H1 (cell line): ENCODE measurements at regions not wholly inside any gene's neighbourhood (a gene's known extent, or its start where the extent isn't known, plus 50 kb on each side); places are given as distances from the start of the nearest gene placed in this dataset.

Source experiments
- CTCF ChIA-PET: fragments of 300-600 bp; sonication (Branson Sonifier 250); formaldehyde crosslinking; loops from one replicate; lab custom pipeline; 2021; ENCODE audit not compliant: partially characterized antibody; lab: Charles Lee
- POLR2A ChIA-PET: fragments of 300-600 bp; sonication (Branson Sonifier 250); formaldehyde crosslinking; loops from one replicate; lab custom pipeline; 2021; ENCODE audit warnings: inconsistent platforms; ENCODE audit not compliant: partially characterized antibody; lab: Charles Lee
- DNase-seq, 2 experiments: peaks; one replicate each; pipeline versions ENCODE4 v3.0.0 to v3.0.0-alpha.2; 2010 to 2022; ENCODE audit warnings: low spot score in 2 of 2, low read depth in 1 of 2, mixed read lengths in 1 of 2
- FAIRE-seq: peaks from 2 replicates; lab custom pipeline; 2011; peaks lifted over from hg19 to GRCh38; lab: Jason Lieb, UNC
- H2AFZ ChIP-seq: 2 replicates; pipeline ENCODE4 v1.8.1; 2012; ENCODE audit warnings: low read length, inconsistent platforms
- H2AK5ac ChIP-seq: 2 replicates; pipeline ENCODE4 v1.6.1; 2013; ENCODE audit warnings: low read depth, low read length
- H2BK120ac ChIP-seq: replicated peaks from 2 replicates; pipeline ENCODE3; 2013; ENCODE audit warnings: low read depth, low read length, inconsistent platforms
- H2BK12ac ChIP-seq: 2 replicates; pipeline ENCODE4 v1.6.1; 2013; ENCODE audit warnings: low read depth, low read length
- H2BK15ac ChIP-seq: 2 replicates; pipeline ENCODE4 v1.6.1; 2013; ENCODE audit warnings: low read length
- H2BK20ac ChIP-seq: 2 replicates; pipeline ENCODE4 v1.6.1; 2013; ENCODE audit warnings: low read length
- H2BK5ac ChIP-seq: 2 replicates; pipeline ENCODE4 v1.6.1; 2013; ENCODE audit warnings: low read depth, low read length
- H3K14ac ChIP-seq: 2 replicates; pipeline ENCODE4 v1.6.1; 2013; ENCODE audit warnings: inconsistent platforms; ENCODE audit not compliant: insufficient read length
- H3K18ac ChIP-seq: 2 replicates; pipeline ENCODE4 v1.6.1; 2013; ENCODE audit warnings: low read length; ENCODE audit errors: extremely low read depth
- H3K23ac ChIP-seq: 2 replicates; pipeline ENCODE4 v1.6.1; 2013; ENCODE audit warnings: inconsistent platforms; ENCODE audit not compliant: insufficient read length
- H3K23me2 ChIP-seq: 2 replicates; pipeline ENCODE4 v1.6.1; 2013; ENCODE audit warnings: low read depth, low read length
- H3K27ac ChIP-seq: 2 replicates; pipeline ENCODE4 v1.6.1; 2011; ENCODE audit warnings: low read depth, low read length, inconsistent platforms
- H3K27me3 ChIP-seq, 4 experiments: replicated peaks in 1 of 4; 1 replicate in 1 of 4; 2 replicates in 3 of 4; pipeline versions ENCODE4 v1.6.1 to v1.8.1; 2011 to 2013; ENCODE audit warnings: low read length in 3 of 4, mild to moderate bottlenecking in 3 of 4, inconsistent platforms in 2 of 4, mixed read lengths in 2 of 4, moderate library complexity in 1 of 4; ENCODE audit not compliant: control insufficient read depth in 3 of 4, insufficient read depth in 3 of 4; ENCODE audit errors: extremely low read depth in 1 of 4
- H3K36me3 ChIP-seq, 4 experiments: 2 replicates each; pipeline versions ENCODE4 v1.6.1 to v1.8.1; 2011 to 2013; ENCODE audit warnings: mild to moderate bottlenecking in 4 of 4, low read length in 3 of 4, moderate library complexity in 2 of 4, control low read depth in 1 of 4, inconsistent platforms in 1 of 4; ENCODE audit not compliant: insufficient read depth in 4 of 4, control insufficient read depth in 2 of 4
- H3K4ac ChIP-seq: replicated peaks from 2 replicates; pipeline ENCODE3; 2013; ENCODE audit warnings: low read length, low read depth, mixed read lengths, inconsistent platforms; ENCODE audit not compliant: insufficient read length
- H3K4me1 ChIP-seq, 4 experiments: replicated peaks in 1 of 4; 1 replicate in 1 of 4; 2 replicates in 3 of 4; pipeline versions ENCODE4 v1.6.1 to v1.8.1; 2011 to 2013; ENCODE audit warnings: low read length in 3 of 4, inconsistent platforms in 2 of 4, mixed read lengths in 1 of 4; ENCODE audit not compliant: insufficient read depth in 4 of 4, control insufficient read depth in 3 of 4
- H3K4me2 ChIP-seq, 2 experiments: 2 replicates each; pipeline versions ENCODE4 v1.6.1 to v1.8.1; 2011 to 2013; ENCODE audit warnings: low read depth in 2 of 2, low read length in 2 of 2, control low read depth in 1 of 2, inconsistent platforms in 1 of 2, mild to moderate bottlenecking in 1 of 2; ENCODE audit not compliant: insufficient read depth in 1 of 2
- H3K4me3 ChIP-seq, 4 experiments: fragments of 200-600, 300-600 bp in 1 of 4; sonication (generic), shearing (Covaris generic), sonication (Bioruptor Twin) in 1 of 4; 2 replicates each; pipeline versions ENCODE4 v1.5.1 to v1.8.1; 2011 to 2016; ENCODE audit warnings: low read length in 4 of 4, low read depth in 3 of 4, control low read depth in 2 of 4, inconsistent platforms in 2 of 4, mild to moderate bottlenecking in 2 of 4, mixed read lengths in 1 of 4, moderate library complexity in 1 of 4; ENCODE audit not compliant: insufficient read depth in 2 of 4; ENCODE audit errors: extremely low read depth in 1 of 4
- H3K56ac ChIP-seq: replicated peaks from 2 replicates; pipeline ENCODE3; 2013; ENCODE audit warnings: low read depth, mild to moderate bottlenecking, mixed read lengths, low read length, inconsistent platforms; ENCODE audit not compliant: insufficient read length
- H3K79me1 ChIP-seq: 2 replicates; pipeline ENCODE4 v1.6.1; 2013; ENCODE audit warnings: low read depth, low read length, control low read depth
- H3K79me2 ChIP-seq, 2 experiments: 2 replicates each; pipeline versions ENCODE4 v1.6.1 to v1.8.1; 2012 to 2013; ENCODE audit warnings: low read length in 2 of 2, mild to moderate bottlenecking in 2 of 2, inconsistent platforms in 1 of 2; ENCODE audit not compliant: insufficient read depth in 2 of 2, control insufficient read depth in 1 of 2
- H3K9ac ChIP-seq, 4 experiments: replicated peaks in 1 of 4; 1 replicate in 1 of 4; 2 replicates in 3 of 4; pipeline versions ENCODE4 v1.6.1 to v1.8.1; 2011 to 2013; ENCODE audit warnings: low read depth in 3 of 4, low read length in 3 of 4, control low read depth in 2 of 4, mild to moderate bottlenecking in 2 of 4, moderate library complexity in 2 of 4, inconsistent platforms in 1 of 4; ENCODE audit errors: extremely low read depth in 1 of 4
- H3K9me3 ChIP-seq, 2 experiments: 2 replicates each; pipeline versions ENCODE4 v1.6.1 to v1.8.1; 2012 to 2013; ENCODE audit warnings: mild to moderate bottlenecking in 2 of 2, moderate library complexity in 2 of 2, control low read depth in 1 of 2, inconsistent platforms in 1 of 2, low read depth in 1 of 2, low read length in 1 of 2, mixed read lengths in 1 of 2; ENCODE audit not compliant: insufficient read depth in 2 of 2
- H4K20me1 ChIP-seq, 2 experiments: replicated peaks in 1 of 2; 2 replicates each; pipeline versions ENCODE3 to v1.8.1; 2011 to 2013; ENCODE audit warnings: inconsistent platforms in 2 of 2, low read length in 2 of 2, mild to moderate bottlenecking in 1 of 2; ENCODE audit not compliant: insufficient read depth in 2 of 2, control insufficient read depth in 1 of 2
- H4K5ac ChIP-seq: 2 replicates; pipeline ENCODE4 v1.6.1; 2013; ENCODE audit warnings: low read length, low read depth, mixed read lengths, inconsistent platforms; ENCODE audit not compliant: insufficient read length
- H4K8ac ChIP-seq: 2 replicates; pipeline ENCODE4 v1.8.0; 2013; ENCODE audit warnings: mild to moderate bottlenecking, moderate library complexity, low read length, inconsistent platforms; ENCODE audit not compliant: insufficient read depth; ENCODE audit errors: extremely low read depth
- H4K91ac ChIP-seq: replicated peaks from 2 replicates; pipeline ENCODE3; 2013; ENCODE audit warnings: low read length, mixed read lengths, inconsistent platforms; ENCODE audit not compliant: insufficient read length
- EP300 ChIP-seq, 2 experiments: IDR thresholded peaks; 1 replicate in 1 of 2; 2 replicates in 1 of 2; pipeline ENCODE4 v1.6.1; 2011 to 2012; ENCODE audit warnings: low read depth in 2 of 2, low read length in 2 of 2, mild to moderate bottlenecking in 2 of 2, borderline replicate concordance in 1 of 2, inconsistent platforms in 1 of 2, moderate library complexity in 1 of 2
- GABPA ChIP-seq: IDR thresholded peaks from 2 replicates; pipeline ENCODE4 v1.6.1; 2011; ENCODE audit warnings: mild to moderate bottlenecking, low read length, moderate library complexity, borderline replicate concordance; ENCODE audit not compliant: insufficient read depth
- HDAC6 ChIP-seq: IDR thresholded peaks from one replicate; pipeline ENCODE4 v1.7.1; 2012; ENCODE audit warnings: low read depth, mild to moderate bottlenecking, inconsistent platforms, low read length, moderate library complexity
- JUN ChIP-seq: IDR thresholded peaks from 2 replicates; pipeline ENCODE4 v1.6.1; 2011; ENCODE audit warnings: low read depth, mild to moderate bottlenecking, improper control_type of control experiment, low read length
- KDM4A ChIP-seq: IDR thresholded peaks from one replicate; pipeline ENCODE4 v1.7.1; 2012; ENCODE audit warnings: low read depth, mild to moderate bottlenecking, moderate library complexity, low read length, inconsistent platforms; ENCODE audit not compliant: severe bottlenecking
- KDM5A ChIP-seq: fragments of 200-600 bp; IDR thresholded peaks from 2 replicates; pipeline ENCODE4 v1.7.1; 2012; ENCODE audit warnings: mild to moderate bottlenecking, low read length, inconsistent platforms, mixed read lengths
- POLR2AphosphoS5 ChIP-seq: IDR thresholded peaks from 2 replicates; pipeline ENCODE4 v1.6.1; 2011; ENCODE audit warnings: low read depth, low read length
- SP2 ChIP-seq: IDR thresholded peaks from 2 replicates; pipeline ENCODE4 v1.6.1; 2012; ENCODE audit warnings: mild to moderate bottlenecking, low read length, inconsistent platforms
- TAF1 ChIP-seq: IDR thresholded peaks from 2 replicates; pipeline ENCODE4 v1.6.1; 2011; ENCODE audit warnings: mild to moderate bottlenecking, low read depth, low read length
- TAF7 ChIP-seq: optimal IDR thresholded peaks from 2 replicates; pipeline ENCODE3; 2011; ENCODE audit warnings: low read depth, mild to moderate bottlenecking, inconsistent platforms, low read length, moderate library complexity, borderline replicate concordance
- YY1 ChIP-seq: IDR thresholded peaks from 2 replicates; pipeline ENCODE4 v1.6.1; 2011; ENCODE audit warnings: low read depth, mild to moderate bottlenecking, low read length
- ZNF274 ChIP-seq: IDR thresholded peaks from 2 replicates; pipeline ENCODE4 v1.7.0; 2012; ENCODE audit warnings: low read length, borderline replicate concordance; ENCODE audit errors: extremely low read depth
- TF ChIP-seq, protein P1 (sequence below), 3 experiments: IDR thresholded peaks; 1 replicate in 2 of 3; 2 replicates in 1 of 3; pipeline versions ENCODE4 v1.5.1 to v1.6.1; 2011; ENCODE audit warnings: low read length in 3 of 3, mild to moderate bottlenecking in 3 of 3, inconsistent platforms in 2 of 3, low read depth in 1 of 3, moderate library complexity in 1 of 3; ENCODE audit not compliant: insufficient read depth in 1 of 3; ENCODE audit errors: control extremely low read depth in 1 of 3

DNA sequence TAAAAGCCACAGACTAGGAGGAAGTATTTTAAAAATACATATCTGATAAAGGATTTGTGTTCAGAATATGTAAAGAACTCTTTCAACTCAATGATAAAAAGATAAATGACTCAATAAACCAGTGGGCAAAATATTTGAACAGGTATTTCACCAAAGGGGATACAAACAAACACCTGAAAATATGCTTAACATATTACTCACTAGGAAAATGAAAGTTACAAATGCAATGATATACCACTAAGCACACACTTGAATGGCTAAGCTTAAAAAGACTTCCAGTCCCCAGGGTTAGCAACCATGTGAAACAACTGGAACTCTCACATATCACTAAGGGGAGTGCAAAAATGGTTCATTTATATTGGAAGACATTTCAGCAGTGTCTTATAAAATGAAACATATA lies 131.6 kb downstream of the SLIT2 start:
- H3K18ac ChIP-seq = no peak overlapping the region
- H2BK12ac ChIP-seq = no peak overlapping the region
- H3K4me1 ChIP-seq = peaks cover 0 to 3% (median 1%) of the 10 kb centered on the region in 4 experiments; a peak in 2 of 7 replicates
- H3K27ac ChIP-seq = no peak overlapping the region
- no peak overlapping the region for H3K9ac ChIP-seq
- H2BK5ac ChIP-seq = no peak overlapping the region
- no peaks in the 10 kb centered on the region for H3K79me1 ChIP-seq
- no peak for FAIRE-seq
- ChIA-PET POLR2A (interaction anchor here (0.5 to 0.8 kb wide), 2 partner anchors 11 to 746 kb away, joined by 3 to 7 read pairs; no protein-coding TSS in a partner anchor), CTCF (interaction anchor here (1.2 to 4.9 kb wide), 2 partner anchors 11 to 15 kb away, joined by 3 to 39 read pairs; no protein-coding TSS in a partner anchor)
- no peak overlapping the region for H3K4me3 ChIP-seq
- no peaks in the 10 kb centered on the region for H3K27me3 ChIP-seq
- no peak overlapping the region for H3K23ac ChIP-seq
- H4K91ac ChIP-seq = no peak overlapping the region
- no peak overlapping the region for H2BK120ac ChIP-seq
- H3K23me2 ChIP-seq = no peaks in the 10 kb centered on the region
- H3K4me2 ChIP-seq = no peak overlapping the region
- no peak overlapping the region for H3K56ac ChIP-seq
- no peak overlapping the region for H2AK5ac ChIP-seq
- H2BK15ac ChIP-seq = no peak overlapping the region
- no peaks in the 10 kb centered on the region for H4K20me1 ChIP-seq
- no peak overlapping the region for H2AFZ ChIP-seq
- H4K5ac ChIP-seq = no peak overlapping the region
- no peak for DNase-seq
- no peak for TF ChIP-seq TAF1
- no peak for TF ChIP-seq POLR2AphosphoS5
- TF ChIP-seq ZNF274 = no peak
- no peak for TF ChIP-seq TAF7
- TF ChIP-seq SP2 = no peak
- no peak for TF ChIP-seq KDM5A
- no peak for TF ChIP-seq HDAC6
- no peak for TF ChIP-seq KDM4A
- TF ChIP-seq, protein P1, sequence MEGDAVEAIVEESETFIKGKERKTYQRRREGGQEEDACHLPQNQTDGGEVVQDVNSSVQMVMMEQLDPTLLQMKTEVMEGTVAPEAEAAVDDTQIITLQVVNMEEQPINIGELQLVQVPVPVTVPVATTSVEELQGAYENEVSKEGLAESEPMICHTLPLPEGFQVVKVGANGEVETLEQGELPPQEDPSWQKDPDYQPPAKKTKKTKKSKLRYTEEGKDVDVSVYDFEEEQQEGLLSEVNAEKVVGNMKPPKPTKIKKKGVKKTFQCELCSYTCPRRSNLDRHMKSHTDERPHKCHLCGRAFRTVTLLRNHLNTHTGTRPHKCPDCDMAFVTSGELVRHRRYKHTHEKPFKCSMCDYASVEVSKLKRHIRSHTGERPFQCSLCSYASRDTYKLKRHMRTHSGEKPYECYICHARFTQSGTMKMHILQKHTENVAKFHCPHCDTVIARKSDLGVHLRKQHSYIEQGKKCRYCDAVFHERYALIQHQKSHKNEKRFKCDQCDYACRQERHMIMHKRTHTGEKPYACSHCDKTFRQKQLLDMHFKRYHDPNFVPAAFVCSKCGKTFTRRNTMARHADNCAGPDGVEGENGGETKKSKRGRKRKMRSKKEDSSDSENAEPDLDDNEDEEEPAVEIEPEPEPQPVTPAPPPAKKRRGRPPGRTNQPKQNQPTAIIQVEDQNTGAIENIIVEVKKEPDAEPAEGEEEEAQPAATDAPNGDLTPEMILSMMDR (IDR thresholded peaks at IDR 0.05; ENCODE audit: control extremely low read depth in 1 of 3, insufficient read depth in 1 of 3, low read depth in 1 of 3, low read length in 3 of 3) = no peak
- TF ChIP-seq JUN = no peak
- TF ChIP-seq GABPA = no peak
- no peak for TF ChIP-seq EP300 (IDR thresholded peaks at IDR 0.05; ENCODE audit: borderline replicate concordance in 1 of 2, low read depth in 2 of 2, low read length in 2 of 2)
- TF ChIP-seq YY1 = no peak
- TF ChIP-seq, all 59 proteins: peak for 0
- Histone ChIP-seq H3K4ac (no peak overlapping the region), H3K9me3 (no peaks in the 10 kb centered on the region), H3K36me3 (no peaks in the 10 kb centered on the region), H4K8ac (no peak overlapping the region), H3K14ac (no peak overlapping the region), H3K79me2 (no peaks in the 10 kb centered on the region), H2BK20ac (no peak overlapping the region)
